KMS-11 (cell line): ENCODE measurements at regions not wholly inside any gene's neighbourhood (a gene's known extent, or its start where the extent isn't known, plus 50 kb on each side); places are given as distances from the start of the nearest gene placed in this dataset.

Experiments
- H2AFZ ChIP-seq: fragments of 200-600 bp; sonication (generic); 2 replicates; pipeline ENCODE4 v1.6.1; 2016; ENCODE audit warnings: antibody characterized with exemption, mixed run types, low read depth
- H3K27ac ChIP-seq: fragments of 200-600 bp; sonication (generic); 2 replicates; pipeline ENCODE4 v1.6.1; 2016; ENCODE audit warnings: mild to moderate bottlenecking, mixed run types
- H3K27me3 ChIP-seq: fragments of 200-600 bp; sonication (generic); 2 replicates; pipeline ENCODE4 v1.6.1; 2017; ENCODE audit warnings: mild to moderate bottlenecking, low read depth, mixed run types, moderate library complexity; ENCODE audit not compliant: insufficient read depth
- H3K36me3 ChIP-seq: fragments of 200-600 bp; sonication (generic); 2 replicates; pipeline ENCODE4 v1.6.1; 2017; ENCODE audit warnings: mild to moderate bottlenecking, mixed run types; ENCODE audit not compliant: insufficient read depth
- H3K4me1 ChIP-seq: fragments of 200-600 bp; sonication (generic); 2 replicates; pipeline ENCODE4 v1.6.1; 2016; ENCODE audit warnings: mild to moderate bottlenecking, low read depth, mixed run types; ENCODE audit not compliant: poor library complexity, severe bottlenecking
- H3K4me2 ChIP-seq: fragments of 200-600 bp; sonication (generic); 2 replicates; pipeline ENCODE4 v1.7.0; 2016; ENCODE audit warnings: mild to moderate bottlenecking, mixed run types
- H3K4me3 ChIP-seq: fragments of 200-600 bp; sonication (generic); IDR thresholded peaks from 2 replicates; pipeline ENCODE4 v1.6.1; 2017; ENCODE audit warnings: low read depth, low read length, mixed read lengths; ENCODE audit not compliant: insufficient read depth
- H3K79me2 ChIP-seq: fragments of 200-600 bp; sonication (generic); 2 replicates; pipeline ENCODE4 v1.6.1; 2016; ENCODE audit warnings: low read depth, mixed run types; ENCODE audit not compliant: insufficient read depth
- H3K9ac ChIP-seq: fragments of 200-600 bp; sonication (generic); 2 replicates; pipeline ENCODE4 v1.6.1; 2016; ENCODE audit warnings: mild to moderate bottlenecking, mixed run types
- H4K20me1 ChIP-seq: fragments of 200-600 bp; sonication (generic); 2 replicates; pipeline ENCODE4 v1.6.1; 2016; ENCODE audit warnings: mild to moderate bottlenecking, mixed run types; ENCODE audit not compliant: insufficient read depth
- CTCF ChIP-seq: fragments of 200-600 bp; sonication (generic); conservative IDR thresholded peaks from 2 replicates; pipeline ENCODE4 v1.6.1; 2017; ENCODE audit warnings: low read depth, mild to moderate bottlenecking, antibody characterized with exemption, low read length, moderate library complexity, mixed read lengths

GRCh38 chr2:187638840-187639239, 84.6 kb upstream of the TFPI start:
- H3K27me3 ChIP-seq: no peaks in the 10 kb centered on the region
- H3K9ac ChIP-seq: no peak overlapping the region
- H3K36me3 ChIP-seq: no peaks in the 10 kb centered on the region
- no peak overlapping the region for H3K4me3 ChIP-seq
- H4K20me1 ChIP-seq: no peaks in the 10 kb centered on the region
- H3K4me2 ChIP-seq: peak overlapping the region; percentile 10; the same call in 1 of the 2 replicates
- no peaks in the 10 kb centered on the region for H3K79me2 ChIP-seq
- no peak for TF ChIP-seq CTCF
- H2AFZ ChIP-seq: no peak overlapping the region
- no peak overlapping the region for H3K27ac ChIP-seq
- peaks cover 14% of the 10 kb centered on the region for H3K4me1 ChIP-seq

GRCh38 chr2:187640926-187641510, 86.8 kb upstream of the TFPI start:
- Histone ChIP-seq H2AFZ (no peak overlapping the region), H4K20me1 (no peaks in the 10 kb centered on the region), H3K4me1 (peaks cover 14% of the 10 kb centered on the region), H3K36me3 (no peaks in the 10 kb centered on the region), H3K27ac (no peak overlapping the region), H3K27me3 (no peaks in the 10 kb centered on the region), H3K4me3 (no peak overlapping the region), H3K9ac (no peak overlapping the region), H3K79me2 (no peaks in the 10 kb centered on the region), H3K4me2 (no peak overlapping the region)
- TF ChIP-seq CTCF: no peak

GRCh38 chr2:187642498-187642897, 88.3 kb upstream of the TFPI start:
- H4K20me1 ChIP-seq: no peaks in the 10 kb centered on the region
- no peak overlapping the region for H3K4me2 ChIP-seq
- no peaks in the 10 kb centered on the region for H3K27me3 ChIP-seq
- peaks cover 14% of the 10 kb centered on the region for H3K4me1 ChIP-seq
- H3K9ac ChIP-seq: no peak overlapping the region
- no peaks in the 10 kb centered on the region for H3K79me2 ChIP-seq
- no peak overlapping the region for H2AFZ ChIP-seq
- TF ChIP-seq CTCF: no peak
- no peaks in the 10 kb centered on the region for H3K36me3 ChIP-seq
- no peak overlapping the region for H3K4me3 ChIP-seq
- H3K27ac ChIP-seq: no peak overlapping the region

- Histone ChIP-seq H3K36me3 (no peaks in the 10 kb centered on the region), H3K4me1 (no peaks in the 10 kb centered on the region), H3K27me3 (no peaks in the 10 kb centered on the region), H3K4me3 (no peak overlapping the region), H3K27ac (no peak overlapping the region), H3K4me2 (no peak overlapping the region), H4K20me1 (no peaks in the 10 kb centered on the region), H3K9ac (no peak overlapping the region), H2AFZ (no peak overlapping the region), H3K79me2 (no peaks in the 10 kb centered on the region)
- TF ChIP-seq CTCF: no peak
Observed at GRCh38 chr2:187644486-187644885, 90.3 kb upstream of the TFPI start.
